HG03095 (cell line): ENCODE measurements at regions not wholly inside any gene's neighbourhood (a gene's known extent, or its start where the extent isn't known, plus 50 kb on each side); places are given as distances from the start of the nearest gene placed in this dataset.
"Not testable (repeated sequence)": the region's sequence is repeated elsewhere in the genome, so short reads cannot be mapped to it uniquely, and the experiment has no call there.

Experiments
- ATAC-seq: cut with Tn5 transposase; IDR thresholded peaks from one replicate; pipeline ENCODE4 v1.9.1; 2021; ENCODE audit warnings: moderate library complexity; ENCODE audit not compliant: unreplicated experiment

- no peak for ATAC-seq
These were observed 1984.9 kb downstream of the EFNA5 start for GRCh38 chr5:105685884-105686283.

GRCh38 chr5:105684799-105685198, 1985.9 kb downstream of the EFNA5 start:
- no peak for ATAC-seq

- no peak for ATAC-seq
These were observed 1989.8 kb downstream of the EFNA5 start for GRCh38 chr5:105680858-105681475.

- no peak for ATAC-seq
These were observed 1993.4 kb downstream of the EFNA5 start for GRCh38 chr5:105677291-105677690.

GRCh38 chr5:105670596-105670995, 2000.1 kb downstream of the EFNA5 start:
- ATAC-seq = no peak

- no peak for ATAC-seq
These were observed 2007.1 kb downstream of the EFNA5 start for GRCh38 chr5:105663671-105664070.

GRCh38 chr5:105659396-105659795, 2011.3 kb downstream of the EFNA5 start:
- ATAC-seq = no peak

GRCh38 chr5:105640328-105640727, 2030.4 kb downstream of the EFNA5 start:
- ATAC-seq = no peak

- ATAC-seq = no peak
These were observed 2031.2 kb downstream of the EFNA5 start for GRCh38 chr5:105639511-105639910.

GRCh38 chr5:105639068-105639467, 2031.7 kb downstream of the EFNA5 start:
- no peak for ATAC-seq

- ATAC-seq = no peak
These were observed 2032.3 kb downstream of the EFNA5 start for GRCh38 chr5:105638437-105638836.

GRCh38 chr5:105632043-105632442, 2038.7 kb downstream of the EFNA5 start:
- no peak for ATAC-seq

- ATAC-seq = no peak
These were observed 2039.9 kb downstream of the EFNA5 start for GRCh38 chr5:105630803-105631202.

- no peak for ATAC-seq
These were observed 2051.0 kb downstream of the EFNA5 start for GRCh38 chr5:105619725-105620124.

- no peak for ATAC-seq
These were observed 2053.1 kb downstream of the EFNA5 start for GRCh38 chr5:105617436-105618215.

- ATAC-seq = no peak
These were observed 2054.0 kb upstream of the NUDT12 start for GRCh38 chr5:105616599-105616998.

- not testable (repeated sequence) for ATAC-seq
These were observed 2039.8 kb upstream of the NUDT12 start for GRCh38 chr5:105602406-105602805.

GRCh38 chr5:105593011-105593760, 2030.6 kb upstream of the NUDT12 start:
- ATAC-seq = no peak

GRCh38 chr5:105587963-105588662, 2025.5 kb upstream of the NUDT12 start:
- ATAC-seq = no peak

- ATAC-seq = no peak
These were observed 2019.5 kb upstream of the NUDT12 start for GRCh38 chr5:105581988-105582690.

GRCh38 chr5:105573575-105573974, 2011.0 kb upstream of the NUDT12 start:
- no peak for ATAC-seq
